Keratinocyte (primary cell): ENCODE measurements at regions not wholly inside any gene's neighbourhood (a gene's known extent, or its start where the extent isn't known, plus 50 kb on each side); places are given as distances from the start of the nearest gene placed in this dataset.

Source experiments
- DNase-seq: peaks from one replicate; pipeline ENCODE4 v3.0.0-alpha.2; 2011; ENCODE audit warnings: low read depth, missing footprints, low spot score
- FAIRE-seq: peaks from 2 replicates; lab custom pipeline; 2011; peaks lifted over from hg19 to GRCh38; lab: Jason Lieb, UNC
- H2AFZ ChIP-seq: 2 replicates; pipeline ENCODE4 v1.6.0; 2012; ENCODE audit warnings: low read length, control low read depth, inconsistent platforms; ENCODE audit not compliant: control insufficient read depth
- H3K27ac ChIP-seq: 2 replicates; pipeline ENCODE4 v1.5.1; 2011; ENCODE audit warnings: low read length; ENCODE audit not compliant: control insufficient read depth, insufficient read depth
- H3K27me3 ChIP-seq: 3 replicates; pipeline ENCODE4 v1.6.0; 2011; ENCODE audit warnings: low read length; ENCODE audit not compliant: control insufficient read depth, insufficient read depth; ENCODE audit errors: extremely low read depth
- H3K36me3 ChIP-seq, 2 experiments: 2 replicates in 1 of 2; 3 replicates in 1 of 2; pipeline ENCODE4 v1.5.1; 2011; ENCODE audit warnings: low read length in 2 of 2, mild to moderate bottlenecking in 1 of 2; ENCODE audit not compliant: control insufficient read depth in 2 of 2, insufficient read depth in 2 of 2; ENCODE audit errors: extremely low read depth in 1 of 2
- H3K4me1 ChIP-seq: 3 replicates; pipeline ENCODE4 v1.5.1; 2011; ENCODE audit warnings: low read length; ENCODE audit not compliant: control insufficient read depth, insufficient read depth; ENCODE audit errors: extremely low read depth
- H3K4me2 ChIP-seq: 3 replicates; pipeline ENCODE4 v1.6.0; 2011; ENCODE audit warnings: low read depth, low read length; ENCODE audit not compliant: control insufficient read depth, insufficient read depth; ENCODE audit errors: extremely low read depth
- H3K4me3 ChIP-seq, 3 experiments: fragments of 200-600 bp in 1 of 3; sonication (generic) in 1 of 3; 2 replicates in 2 of 3; 3 replicates in 1 of 3; pipeline ENCODE4 v1.5.1; 2011 to 2016; ENCODE audit warnings: low read length in 3 of 3, mild to moderate bottlenecking in 3 of 3, control low read depth in 2 of 3, inconsistent platforms in 1 of 3, low read depth in 1 of 3, mixed read lengths in 1 of 3, mixed run types in 1 of 3, moderate library complexity in 1 of 3; ENCODE audit not compliant: control insufficient read depth in 2 of 3, insufficient read depth in 2 of 3; ENCODE audit errors: extremely low read depth in 1 of 3
- H3K79me2 ChIP-seq: 2 replicates; pipeline ENCODE4 v1.6.0; 2012; ENCODE audit warnings: low read length; ENCODE audit not compliant: control insufficient read depth, insufficient read depth
- H3K9ac ChIP-seq: 3 replicates; pipeline ENCODE4 v1.6.0; 2011; ENCODE audit warnings: low read length; ENCODE audit not compliant: control insufficient read depth, insufficient read depth; ENCODE audit errors: extremely low read depth
- H3K9me1 ChIP-seq: 3 replicates; pipeline ENCODE4 v1.6.0; 2011; ENCODE audit warnings: low read length; ENCODE audit not compliant: control insufficient read depth, insufficient read depth; ENCODE audit errors: extremely low read depth
- H3K9me3 ChIP-seq: 2 replicates; pipeline ENCODE4 v1.5.1; 2012; ENCODE audit warnings: low read depth, low read length; ENCODE audit not compliant: control insufficient read depth
- H4K20me1 ChIP-seq: 3 replicates; pipeline ENCODE4 v1.6.0; 2011; ENCODE audit warnings: low read length; ENCODE audit not compliant: control insufficient read depth, insufficient read depth; ENCODE audit errors: extremely low read depth
- CTCF ChIP-seq, 3 experiments: IDR thresholded peaks in 1 of 3; conservative IDR thresholded peaks in 1 of 3; optimal IDR thresholded peaks in 1 of 3; 2 replicates in 2 of 3; 3 replicates in 1 of 3; pipeline versions ENCODE3 to v1.5.1; 2011; ENCODE audit warnings: low read length in 3 of 3, mild to moderate bottlenecking in 3 of 3, moderate library complexity in 2 of 3, control low read depth in 1 of 3, inconsistent platforms in 1 of 3; ENCODE audit not compliant: insufficient read depth in 2 of 3; ENCODE audit errors: extremely low read depth in 1 of 3
- EZH2 ChIP-seq: IDR thresholded peaks from one replicate; pipeline ENCODE4 v1.6.1; 2012; ENCODE audit warnings: inconsistent platforms, mild to moderate bottlenecking, low read length, moderate library complexity
- dilution Hi-C: fragments of 300-500 bp; cut with MboI; formaldehyde crosslinking; loops from one replicate; pipeline ENCODE4 v1.7.0; 2020; ENCODE audit warnings: low sequenced_read_pairs; ENCODE audit not compliant: extremely low pct_ligation_motif_present

- FAIRE-seq = no peak
- dilution Hi-C loops = no loop called here
- H3K27me3 ChIP-seq = no peaks in the 10 kb centered on the region
Observed at GRCh38 chr4:64780664-64781063, 371.4 kb upstream of the TECRL start.

GRCh38 chr4:64777286-64777685 lies 368.0 kb upstream of the TECRL start:
- dilution Hi-C loops = no loop called here
- no peak for TF ChIP-seq EZH2
- no peak for TF ChIP-seq CTCF (optimal IDR thresholded peaks at IDR 0.05 in 1 of 3, IDR thresholded peaks at IDR 0.05 in 1 of 3, conservative IDR thresholded peaks at IDR 0.05 in 1 of 3; ENCODE audit: extremely low read depth in 1 of 3, insufficient read depth in 2 of 3, low read length in 3 of 3)

More at GRCh38 chr4:64780664-64781063, 371.4 kb upstream of the TECRL start:
- no peak overlapping the region for H2AFZ ChIP-seq
- H4K20me1 ChIP-seq = no peaks in the 10 kb centered on the region
- no peaks in the 10 kb centered on the region for H3K4me1 ChIP-seq
- no peaks in the 10 kb centered on the region for H3K9me3 ChIP-seq
- H3K4me2 ChIP-seq = no peak overlapping the region
- TF ChIP-seq EZH2 (no peak), CTCF (optimal IDR thresholded peaks at IDR 0.05 in 1 of 3, IDR thresholded peaks at IDR 0.05 in 1 of 3, conservative IDR thresholded peaks at IDR 0.05 in 1 of 3; ENCODE audit: extremely low read depth in 1 of 3, insufficient read depth in 2 of 3, low read length in 3 of 3) (no peak)
- H3K27ac ChIP-seq = no peak overlapping the region
- H3K9me1 ChIP-seq = no peaks in the 10 kb centered on the region
- DNase-seq = no peak
- H3K4me3 ChIP-seq = no peak overlapping the region
- no peaks in the 10 kb centered on the region for H3K36me3 ChIP-seq
- H3K79me2 ChIP-seq = no peaks in the 10 kb centered on the region
- no peak overlapping the region for H3K9ac ChIP-seq

More at GRCh38 chr4:64777286-64777685, 368.0 kb upstream of the TECRL start:
- no peak overlapping the region for H2AFZ ChIP-seq
- no peaks in the 10 kb centered on the region for H3K9me1 ChIP-seq
- H3K9ac ChIP-seq = no peak overlapping the region
- H3K27ac ChIP-seq = no peak overlapping the region
- no peaks in the 10 kb centered on the region for H3K36me3 ChIP-seq
- no peaks in the 10 kb centered on the region for H3K79me2 ChIP-seq
- no peaks in the 10 kb centered on the region for H4K20me1 ChIP-seq
- H3K4me2 ChIP-seq = no peak overlapping the region
- no peak for FAIRE-seq
- DNase-seq = no peak
- H3K4me3 ChIP-seq = no peak overlapping the region
- H3K27me3 ChIP-seq = no peaks in the 10 kb centered on the region
- no peaks in the 10 kb centered on the region for H3K9me3 ChIP-seq
- no peaks in the 10 kb centered on the region for H3K4me1 ChIP-seq
